ENCODE measurements at regions not wholly inside any gene's neighbourhood (a gene's known extent, or its start where the extent isn't known, plus 50 kb on each side); places are given as distances from the start of the nearest gene placed in this dataset.

- intact Hi-C loops (cut with DNase I) = no loop called here
- no peaks in the 10 kb centered on the region for H3K4me1 ChIP-seq
- DNase-seq (ENCODE audit: extremely low spot score) = no peak
- no peak overlapping the region for H3K27ac ChIP-seq (replicated peaks in 1 of 4)
- no peaks in the 10 kb centered on the region for H3K27me3 ChIP-seq
- H3K36me3 ChIP-seq = no peaks in the 10 kb centered on the region
- TF ChIP-seq, protein P1, sequence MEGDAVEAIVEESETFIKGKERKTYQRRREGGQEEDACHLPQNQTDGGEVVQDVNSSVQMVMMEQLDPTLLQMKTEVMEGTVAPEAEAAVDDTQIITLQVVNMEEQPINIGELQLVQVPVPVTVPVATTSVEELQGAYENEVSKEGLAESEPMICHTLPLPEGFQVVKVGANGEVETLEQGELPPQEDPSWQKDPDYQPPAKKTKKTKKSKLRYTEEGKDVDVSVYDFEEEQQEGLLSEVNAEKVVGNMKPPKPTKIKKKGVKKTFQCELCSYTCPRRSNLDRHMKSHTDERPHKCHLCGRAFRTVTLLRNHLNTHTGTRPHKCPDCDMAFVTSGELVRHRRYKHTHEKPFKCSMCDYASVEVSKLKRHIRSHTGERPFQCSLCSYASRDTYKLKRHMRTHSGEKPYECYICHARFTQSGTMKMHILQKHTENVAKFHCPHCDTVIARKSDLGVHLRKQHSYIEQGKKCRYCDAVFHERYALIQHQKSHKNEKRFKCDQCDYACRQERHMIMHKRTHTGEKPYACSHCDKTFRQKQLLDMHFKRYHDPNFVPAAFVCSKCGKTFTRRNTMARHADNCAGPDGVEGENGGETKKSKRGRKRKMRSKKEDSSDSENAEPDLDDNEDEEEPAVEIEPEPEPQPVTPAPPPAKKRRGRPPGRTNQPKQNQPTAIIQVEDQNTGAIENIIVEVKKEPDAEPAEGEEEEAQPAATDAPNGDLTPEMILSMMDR (IDR thresholded peaks at IDR 0.05) = no peak
- TF ChIP-seq POLR2AphosphoS5 (IDR thresholded peaks at IDR 0.05) (no peak), POLR2A (IDR thresholded peaks at IDR 0.05; ENCODE audit: low read depth) (no peak), EP300 (IDR thresholded peaks at IDR 0.05) (no peak)
- WGBS = 100% methylated on average over 1 of the region's 1 CpG
- H3K4me3 ChIP-seq = no peak overlapping the region
- H3K9me3 ChIP-seq = no peaks in the 10 kb centered on the region
Measured at GRCh38 chr2:55973673-55974072, 50.1 kb upstream of the EFEMP1 start.

DNA sequence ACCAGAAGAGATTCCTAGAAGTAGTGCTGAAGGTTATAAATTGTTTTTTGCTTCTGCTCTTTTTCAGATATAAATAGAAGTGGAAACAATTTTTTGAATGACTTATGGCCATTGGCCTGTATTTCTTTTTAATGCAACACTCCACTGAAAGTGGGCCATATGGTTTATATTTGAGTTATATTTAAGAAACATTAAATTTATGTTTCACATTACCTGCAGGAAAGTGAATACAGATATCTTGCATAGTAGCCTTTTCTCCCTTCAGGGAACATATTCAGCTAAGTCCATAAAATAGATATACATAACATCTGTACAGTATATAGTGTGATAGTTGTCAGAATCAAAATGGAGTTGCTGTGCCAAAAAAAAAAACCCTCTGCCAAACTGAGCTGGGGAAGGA is 53.1 kb upstream of the EFEMP1 start:
- TF ChIP-seq POLR2AphosphoS5 (IDR thresholded peaks at IDR 0.05) = no peak
- no peak for TF ChIP-seq POLR2A (IDR thresholded peaks at IDR 0.05; ENCODE audit: low read depth)
- TF ChIP-seq, protein P1 (IDR thresholded peaks at IDR 0.05) = no peak
- no peak for TF ChIP-seq EP300 (IDR thresholded peaks at IDR 0.05)
- H3K27me3 ChIP-seq = no peaks in the 10 kb centered on the region
- intact Hi-C loops (cut with DNase I) = no loop called here
- H3K27ac ChIP-seq (replicated peaks in 1 of 4) = no peak overlapping the region
- no peaks in the 10 kb centered on the region for H3K36me3 ChIP-seq
- H3K4me1 ChIP-seq = no peaks in the 10 kb centered on the region
- peaks cover 0 to 4% (median 0%) of the 10 kb centered on the region in 4 donors for H3K9me3 ChIP-seq
- no peak overlapping the region for H3K4me3 ChIP-seq
- DNase-seq (ENCODE audit: extremely low spot score) = no peak

- WGBS = 48% methylated on average over 1 of the region's 1 CpG
- Histone ChIP-seq H3K4me1 (no peaks in the 10 kb centered on the region), H3K9me3 (no peaks in the 10 kb centered on the region), H3K4me3 (no peak overlapping the region), H3K27me3 (no peaks in the 10 kb centered on the region), H3K36me3 (no peaks in the 10 kb centered on the region), H3K27ac (replicated peaks in 1 of 4) (no peak overlapping the region)
- TF ChIP-seq EP300 (IDR thresholded peaks at IDR 0.05) (no peak), POLR2AphosphoS5 (IDR thresholded peaks at IDR 0.05) (no peak), POLR2A (IDR thresholded peaks at IDR 0.05; ENCODE audit: low read depth) (no peak)
- TF ChIP-seq, protein P1 (IDR thresholded peaks at IDR 0.05) = no peak
- no peak for DNase-seq (ENCODE audit: extremely low spot score)
- intact Hi-C loops (cut with DNase I) = no loop called here
Measured at GRCh38 chr2:55985406-55985805, 61.8 kb upstream of the EFEMP1 start.

GRCh38 chr2:55986001-55986400 is 62.4 kb upstream of the EFEMP1 start:
- intact Hi-C loops (cut with DNase I) = no loop called here
- no peak for TF ChIP-seq POLR2A (IDR thresholded peaks at IDR 0.05; ENCODE audit: low read depth)
- TF ChIP-seq, protein P1 (IDR thresholded peaks at IDR 0.05) = no peak
- TF ChIP-seq EP300 (IDR thresholded peaks at IDR 0.05) = no peak
- no peak for TF ChIP-seq POLR2AphosphoS5 (IDR thresholded peaks at IDR 0.05)
- no peaks in the 10 kb centered on the region for H3K9me3 ChIP-seq
- no peaks in the 10 kb centered on the region for H3K4me1 ChIP-seq
- H3K4me3 ChIP-seq = no peak overlapping the region
- H3K36me3 ChIP-seq = no peaks in the 10 kb centered on the region
- WGBS = 90% methylated on average over 2 of the region's 2 CpGs
- DNase-seq (ENCODE audit: extremely low spot score) = no peak
- no peak overlapping the region for H3K27ac ChIP-seq (replicated peaks in 1 of 4)
- H3K27me3 ChIP-seq = no peaks in the 10 kb centered on the region

DNA sequence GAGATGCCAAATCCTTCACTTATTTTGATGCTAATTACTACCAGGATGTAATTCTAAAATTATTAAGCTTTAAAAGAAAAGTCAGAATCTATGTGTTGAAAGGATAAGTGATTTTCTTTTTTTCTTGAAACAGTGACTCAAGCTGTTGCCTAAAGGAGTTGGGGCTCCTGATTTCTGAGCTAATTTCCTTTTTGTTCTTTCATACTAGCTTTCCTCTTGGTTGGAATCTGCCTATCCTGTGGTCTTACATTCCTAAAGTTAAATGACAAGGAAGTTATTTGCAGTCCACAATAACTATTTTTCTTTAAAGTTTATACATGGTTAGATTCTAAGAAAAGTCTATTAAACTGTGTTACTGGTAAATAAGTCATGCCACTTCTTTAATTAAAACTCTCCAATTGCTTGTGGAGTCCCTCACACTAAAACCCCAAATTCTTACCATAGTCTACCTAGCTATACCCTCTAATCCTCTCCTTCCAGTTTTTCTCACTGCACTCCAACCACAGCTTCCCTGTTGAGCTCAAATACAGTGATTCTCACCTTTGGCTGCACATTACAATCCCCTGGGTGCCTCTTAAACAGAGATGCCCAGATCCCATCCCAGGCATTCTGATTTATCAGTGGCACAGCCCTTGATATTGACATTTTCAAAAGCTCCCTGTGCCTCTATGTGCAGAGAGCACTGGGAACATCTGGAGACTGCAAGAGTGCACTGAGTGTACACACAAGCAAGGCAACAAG is 63.3 kb upstream of the EFEMP1 start:
- DNase-seq (ENCODE audit: extremely low spot score) = no peak
- H3K27ac ChIP-seq (replicated peaks in 1 of 4) = no peak overlapping the region
- no peaks in the 10 kb centered on the region for H3K9me3 ChIP-seq
- H3K36me3 ChIP-seq = no peaks in the 10 kb centered on the region
- TF ChIP-seq EP300 (IDR thresholded peaks at IDR 0.05) = no peak
- intact Hi-C loops (cut with DNase I) = no loop called here
- no peaks in the 10 kb centered on the region for H3K4me1 ChIP-seq
- no peaks in the 10 kb centered on the region for H3K27me3 ChIP-seq
- no peak overlapping the region for H3K4me3 ChIP-seq
